ENCODE measurements at regions not wholly inside any gene's neighbourhood (a gene's known extent, or its start where the extent isn't known, plus 50 kb on each side); places are given as distances from the start of the nearest gene placed in this dataset.

DNA sequence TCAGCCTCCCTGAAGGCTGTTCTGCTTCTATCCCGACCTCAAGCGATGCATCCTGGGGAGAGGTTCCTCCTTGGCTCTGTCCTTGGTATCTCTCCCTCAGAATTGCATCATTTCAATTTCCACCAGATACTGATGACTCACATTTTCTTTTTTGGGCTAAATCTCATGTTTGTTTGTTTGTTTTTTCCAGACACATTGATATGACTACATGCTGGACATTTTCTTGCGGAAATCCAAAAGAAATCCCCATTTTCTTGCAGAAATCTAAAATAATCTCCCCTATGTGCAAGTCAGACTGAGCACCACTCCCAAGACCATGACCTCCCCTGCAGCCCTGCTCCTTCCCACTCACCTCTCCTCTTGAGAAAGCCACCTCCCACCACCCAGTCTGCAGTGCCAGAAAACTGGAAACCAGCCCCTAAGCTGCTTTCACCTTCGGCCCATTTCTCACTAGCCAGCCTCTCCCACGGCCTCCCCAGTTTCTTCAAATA lies 260.2 kb upstream of the PRKCQ start:
- Histone ChIP-seq H3K4me1 (ENCODE audit: insufficient read depth, low read length) (0 out of 2 replicates have a peak, but pooled peaks cover 2% of the 10 kb centered on the region), H3K14ac (ENCODE audit: insufficient read depth, low read length) (no peak overlapping the region), H3T11ph (ENCODE audit: low read length) (no peak overlapping the region), H2BK20ac (ENCODE audit: low read depth, low read length, poor library complexity, severe bottlenecking) (no peak overlapping the region), H2BK120ac (ENCODE audit: low read depth, low read length, poor library complexity, severe bottlenecking) (no peak overlapping the region), H3K4me2 (ENCODE audit: insufficient read depth, insufficient read length, low read length) (no peak overlapping the region), H3K79me2 (ENCODE audit: insufficient read depth, low read length) (no peaks in the 10 kb centered on the region), H4K91ac (ENCODE audit: insufficient read length, low read depth, low read length) (no peak overlapping the region), H3K23me2 (ENCODE audit: insufficient read length, low read depth, low read length, poor library complexity, severe bottlenecking) (peaks cover 5% of the 10 kb centered on the region), H2BK12ac (ENCODE audit: insufficient read length, low read depth, low read length) (no peak overlapping the region), H2BK15ac (ENCODE audit: low read depth, low read length) (no peak overlapping the region; the same call in 1 of the 2 replicates), H2AK5ac (ENCODE audit: insufficient read length, low read length) (no peak overlapping the region), H3K4ac (ENCODE audit: low read depth, low read length) (no peak overlapping the region), H3K9me3 (ENCODE audit: control insufficient read depth, low read depth, low read length) (peaks cover 16% of the 10 kb centered on the region), H3K27ac (ENCODE audit: insufficient read length, low read depth, low read length) (no peak overlapping the region), H3K18ac (ENCODE audit: insufficient read length, low read depth, low read length) (no peak overlapping the region), H4K20me1 (ENCODE audit: control insufficient read depth, insufficient read depth, insufficient read length) (no peaks in the 10 kb centered on the region), H3K9ac (ENCODE audit: extremely low read depth, insufficient read length, low read length) (no peak overlapping the region), H3K27me3 (ENCODE audit: insufficient read depth, low read length) (no peaks in the 10 kb centered on the region), H4K5ac (ENCODE audit: insufficient read length, low read depth, low read length) (no peak overlapping the region), H3K56ac (ENCODE audit: insufficient read length, low read depth, low read length) (no peak overlapping the region), H2BK5ac (ENCODE audit: insufficient read length, low read length) (no peak overlapping the region), H3K23ac (ENCODE audit: insufficient read length, low read depth, low read length) (no peak overlapping the region), H4K8ac (replicated peaks; ENCODE audit: insufficient read length, low read depth, low read length) (no peak overlapping the region), H2AFZ (ENCODE audit: low read length) (no peak overlapping the region), H3K79me1 (ENCODE audit: insufficient read depth, low read depth, low read length, poor library complexity, severe bottlenecking) (no peaks in the 10 kb centered on the region)
- DNase-seq, result no peak
- H3K27me3 Mint-ChIP-seq (ENCODE audit: low read depth), result no peaks in the 10 kb centered on the region
- H3K4me3 Mint-ChIP-seq, result no peak overlapping the region
- no peaks in the 10 kb centered on the region for H3K4me1 Mint-ChIP-seq
- H3K36me3 Mint-ChIP-seq (ENCODE audit: insufficient read depth in 1 of 3, low read depth in 3 of 3), result peaks cover 6 to 59% (median 29%) of the 10 kb centered on the region in 3 experiments
- WGBS (ENCODE audit: extremely low coverage, insufficient read length, low lambda C conversion rate), result no CpG with 5 or more reads among the region's 5 CpGs
- H3K9me3 Mint-ChIP-seq, result peaks cover 26 to 27% of the 10 kb centered on the region in 2 experiments
- peak overlapping the region in 1 of 3 experiments; percentile 36; a peak in 3 of 7 replicates for H3K27ac Mint-ChIP-seq
- TF ChIP-seq, protein P1, sequence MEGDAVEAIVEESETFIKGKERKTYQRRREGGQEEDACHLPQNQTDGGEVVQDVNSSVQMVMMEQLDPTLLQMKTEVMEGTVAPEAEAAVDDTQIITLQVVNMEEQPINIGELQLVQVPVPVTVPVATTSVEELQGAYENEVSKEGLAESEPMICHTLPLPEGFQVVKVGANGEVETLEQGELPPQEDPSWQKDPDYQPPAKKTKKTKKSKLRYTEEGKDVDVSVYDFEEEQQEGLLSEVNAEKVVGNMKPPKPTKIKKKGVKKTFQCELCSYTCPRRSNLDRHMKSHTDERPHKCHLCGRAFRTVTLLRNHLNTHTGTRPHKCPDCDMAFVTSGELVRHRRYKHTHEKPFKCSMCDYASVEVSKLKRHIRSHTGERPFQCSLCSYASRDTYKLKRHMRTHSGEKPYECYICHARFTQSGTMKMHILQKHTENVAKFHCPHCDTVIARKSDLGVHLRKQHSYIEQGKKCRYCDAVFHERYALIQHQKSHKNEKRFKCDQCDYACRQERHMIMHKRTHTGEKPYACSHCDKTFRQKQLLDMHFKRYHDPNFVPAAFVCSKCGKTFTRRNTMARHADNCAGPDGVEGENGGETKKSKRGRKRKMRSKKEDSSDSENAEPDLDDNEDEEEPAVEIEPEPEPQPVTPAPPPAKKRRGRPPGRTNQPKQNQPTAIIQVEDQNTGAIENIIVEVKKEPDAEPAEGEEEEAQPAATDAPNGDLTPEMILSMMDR (conservative IDR thresholded peaks at IDR 0.05), result no peak

Data from H9 (cell line).